HG02571 (cell line): ENCODE measurements at regions not wholly inside any gene's neighbourhood (a gene's known extent, or its start where the extent isn't known, plus 50 kb on each side); places are given as distances from the start of the nearest gene placed in this dataset.
"Not testable (repeated sequence)": the region's sequence is repeated elsewhere in the genome, so short reads cannot be mapped to it uniquely, and the experiment has no call there.

Experiments
- ATAC-seq: cut with Tn5 transposase; IDR thresholded peaks from one replicate; pipeline ENCODE4 v1.9.1; 2021; ENCODE audit warnings: mild to moderate bottlenecking, moderate library complexity; ENCODE audit not compliant: unreplicated experiment

DNA sequence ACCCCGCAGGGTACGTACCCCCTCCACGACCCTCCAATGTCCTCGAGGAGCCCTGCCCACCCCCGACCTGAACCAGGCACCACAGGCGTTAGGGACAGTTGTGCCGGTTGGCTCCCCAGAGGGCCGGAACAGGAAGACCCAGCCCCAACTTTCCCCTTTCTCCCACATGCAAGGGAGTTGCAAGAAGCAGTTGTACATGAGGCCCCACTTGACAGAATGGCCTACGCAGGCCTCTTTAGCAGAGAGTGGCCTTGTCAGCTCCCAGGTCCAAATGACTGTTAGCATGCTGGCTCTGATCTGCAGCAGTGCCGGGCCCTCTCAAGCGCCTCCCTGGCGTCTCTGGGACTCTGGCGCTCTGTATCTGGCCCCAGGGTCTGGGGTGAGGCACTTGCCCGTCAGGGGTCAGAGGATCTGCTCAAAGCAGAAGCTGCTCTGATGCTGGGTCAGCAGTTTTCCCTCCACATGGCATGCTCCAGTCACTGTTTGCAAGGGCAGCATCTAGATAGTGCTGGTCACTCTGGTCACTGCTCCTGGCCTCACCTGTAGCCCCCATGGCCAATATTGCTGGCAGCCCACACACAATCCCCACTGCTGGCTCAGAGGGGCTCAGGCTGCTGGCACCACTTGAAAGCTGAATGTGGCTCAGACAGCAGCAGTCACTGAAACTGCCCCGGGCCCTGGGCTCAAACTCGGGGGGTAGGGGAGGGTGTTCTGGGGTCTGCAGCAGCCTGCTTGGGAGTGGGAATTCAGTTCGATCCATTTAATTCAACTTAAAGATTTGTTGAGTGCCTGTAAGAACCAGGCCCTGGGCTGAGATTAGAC lies 254.5 kb downstream of the FAM43A start:
- no peak for ATAC-seq

DNA sequence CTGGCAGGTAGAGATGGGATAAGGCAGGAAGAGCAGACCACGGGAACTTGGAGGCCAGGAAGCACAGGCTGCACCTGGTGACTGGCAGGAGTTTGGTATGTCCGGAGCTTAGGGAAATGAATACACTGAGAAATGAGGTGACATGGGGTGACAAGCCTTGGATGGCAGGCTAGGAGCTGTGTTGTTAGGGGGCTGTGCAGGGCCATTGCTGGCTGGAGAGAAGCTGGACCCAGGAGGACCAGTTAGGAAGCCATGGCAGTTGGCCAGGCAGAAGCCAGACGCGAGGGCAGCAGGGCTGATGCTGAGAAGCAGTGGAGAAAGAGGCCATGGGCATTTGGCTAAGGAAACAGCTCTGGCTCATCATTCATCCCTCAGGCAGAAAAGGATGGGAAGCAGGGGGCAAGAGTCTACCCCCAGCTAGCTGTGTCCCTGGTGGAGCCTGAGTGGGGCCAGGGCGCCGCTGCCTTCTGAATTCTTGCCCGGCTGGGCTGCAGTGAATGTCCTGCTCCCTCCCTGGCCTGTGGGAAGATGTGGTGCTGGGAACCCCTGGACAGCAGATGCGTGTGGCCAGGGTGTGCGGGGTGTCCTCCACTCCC lies 255.8 kb downstream of the FAM43A start:
- ATAC-seq: no peak

DNA sequence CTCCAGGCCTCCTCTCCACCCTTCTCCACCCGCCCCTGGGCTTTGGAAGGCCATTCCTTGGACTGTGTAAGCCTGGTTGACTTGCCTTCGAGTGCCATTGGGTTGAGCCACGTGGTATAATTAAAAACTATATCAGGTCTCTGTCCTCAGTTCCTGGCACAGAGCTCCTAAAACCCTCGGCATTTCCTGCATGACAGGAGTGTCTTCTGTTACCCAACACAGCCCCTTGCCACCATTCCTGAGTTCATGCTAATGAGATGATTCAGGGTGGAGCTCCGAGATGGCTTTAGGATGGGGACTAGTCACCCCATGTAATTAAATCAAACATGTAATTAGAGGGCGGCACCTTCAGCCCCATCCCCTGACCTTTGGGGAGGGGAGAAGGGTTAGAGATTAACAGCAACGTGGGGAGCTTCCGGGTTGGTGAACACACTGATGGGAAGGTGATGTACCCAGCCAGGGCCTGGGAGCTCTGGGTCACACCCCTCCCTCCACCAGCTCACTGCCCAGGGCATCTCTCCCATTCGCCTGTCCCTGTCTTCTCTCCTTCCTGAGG lies 256.4 kb downstream of the FAM43A start:
- ATAC-seq: no peak

DNA sequence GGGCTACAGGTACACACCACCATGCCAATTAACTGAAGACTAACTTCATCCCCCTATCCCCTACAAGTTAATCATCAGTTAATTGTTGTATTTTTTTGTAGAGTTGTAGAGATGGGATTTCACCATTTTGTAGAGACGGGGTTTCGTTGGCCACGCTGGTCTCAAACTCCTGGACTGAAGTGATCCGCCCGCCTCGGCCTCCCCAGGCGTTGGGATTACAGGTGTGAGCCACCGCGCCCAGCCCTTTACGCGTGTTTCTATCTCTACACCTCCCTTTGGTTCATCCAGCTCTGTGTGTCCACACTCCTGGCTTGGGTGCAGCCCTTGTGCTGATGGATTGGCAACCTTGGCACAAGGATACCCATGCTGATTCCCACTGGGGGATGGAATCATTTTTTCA lies 258.8 kb downstream of the FAM43A start:
- no peak for ATAC-seq

DNA sequence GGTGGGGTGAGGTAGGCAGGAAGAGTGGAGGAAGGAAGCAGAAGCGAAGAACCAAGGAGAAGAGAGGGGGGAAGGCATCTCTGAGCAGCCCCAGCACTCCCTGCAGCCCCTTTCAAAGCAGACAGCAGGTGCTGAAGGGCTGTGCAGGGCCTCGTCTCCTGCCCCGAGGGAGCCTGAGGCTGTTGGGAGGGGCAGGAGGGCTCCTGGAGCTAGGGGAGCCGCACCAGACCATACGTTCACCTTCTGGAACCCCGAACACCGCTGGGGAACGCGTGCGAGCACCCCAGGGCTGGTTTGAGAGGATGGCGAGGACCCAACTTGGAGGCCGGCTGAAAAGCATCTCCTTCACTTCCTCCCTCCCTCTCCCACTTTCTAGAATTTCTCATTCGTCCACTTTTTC lies 259.8 kb downstream of the FAM43A start:
- ATAC-seq: no peak

DNA sequence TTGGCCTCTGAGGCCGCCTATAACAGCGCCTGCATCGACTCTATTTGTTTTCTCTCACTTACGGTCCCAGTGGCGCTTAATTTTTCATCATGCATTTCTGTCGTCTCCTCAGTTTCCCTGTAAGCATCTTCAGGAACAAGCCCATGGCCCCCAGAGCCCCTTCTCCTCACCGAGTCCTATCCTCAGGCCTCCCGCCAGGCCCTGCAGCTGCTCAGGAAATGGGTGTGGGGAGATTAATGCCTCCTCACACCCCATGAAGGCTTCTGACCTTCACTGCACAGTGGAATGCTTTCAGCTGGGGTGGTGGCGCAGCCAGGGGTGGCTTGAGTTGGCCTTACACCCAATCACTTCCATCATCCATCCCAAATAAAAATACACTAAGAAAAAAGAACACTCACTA lies 260.4 kb downstream of the FAM43A start:
- no peak for ATAC-seq

DNA sequence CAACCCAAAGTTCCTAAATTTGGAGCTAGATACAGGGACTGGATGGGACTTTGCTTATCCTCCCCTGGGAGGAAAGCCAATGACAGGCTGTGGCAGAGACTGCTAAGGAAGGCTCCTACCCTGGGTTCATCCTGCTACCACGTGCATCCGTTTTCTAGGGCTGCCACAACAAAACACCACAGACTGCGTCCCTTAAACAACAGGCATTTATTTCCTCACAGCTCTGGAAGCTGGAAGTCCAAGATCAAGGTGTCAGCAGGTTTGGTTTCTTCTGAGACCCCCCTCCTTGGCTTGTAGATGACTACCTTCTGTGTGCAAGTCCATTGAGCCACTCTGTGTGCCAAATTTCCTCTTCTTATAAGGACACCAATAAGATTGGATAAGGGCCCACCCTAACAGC lies 263.9 kb downstream of the FAM43A start:
- no peak for ATAC-seq

DNA sequence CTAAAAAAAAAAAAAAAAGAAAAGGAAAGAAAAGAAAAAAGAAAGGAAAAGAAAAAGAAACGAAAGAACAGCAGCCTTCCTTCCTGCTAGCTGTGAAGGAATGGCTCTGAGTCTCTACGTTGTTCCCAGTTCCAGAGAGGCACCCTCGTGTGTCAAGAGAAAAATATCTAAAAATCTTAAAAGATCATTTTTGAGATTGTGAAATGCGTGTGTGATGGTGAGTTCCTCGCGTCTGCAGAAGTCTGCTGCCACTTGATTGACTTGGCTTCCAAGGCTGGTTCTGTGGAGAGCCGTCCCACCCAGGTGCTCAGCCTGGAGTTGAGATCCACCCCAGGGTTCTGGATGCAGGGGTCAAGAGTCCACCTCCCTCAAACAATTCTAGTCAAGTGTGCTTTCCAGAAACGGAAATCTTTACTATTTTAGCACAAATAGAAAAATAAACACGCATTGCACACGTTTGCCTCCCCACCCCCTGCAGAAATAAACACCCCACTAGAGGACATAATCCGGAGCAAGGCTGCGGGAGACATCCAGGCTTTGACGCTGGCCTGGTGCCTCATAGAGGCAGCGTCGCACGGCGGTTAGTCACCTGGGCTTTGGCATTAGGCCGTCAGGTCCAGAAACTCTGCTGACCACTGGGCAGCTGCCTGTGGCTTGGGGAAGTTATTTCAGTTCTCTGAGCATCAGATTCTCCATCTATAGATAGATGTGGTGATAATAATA lies 265.4 kb downstream of the FAM43A start:
- no peak for ATAC-seq

DNA sequence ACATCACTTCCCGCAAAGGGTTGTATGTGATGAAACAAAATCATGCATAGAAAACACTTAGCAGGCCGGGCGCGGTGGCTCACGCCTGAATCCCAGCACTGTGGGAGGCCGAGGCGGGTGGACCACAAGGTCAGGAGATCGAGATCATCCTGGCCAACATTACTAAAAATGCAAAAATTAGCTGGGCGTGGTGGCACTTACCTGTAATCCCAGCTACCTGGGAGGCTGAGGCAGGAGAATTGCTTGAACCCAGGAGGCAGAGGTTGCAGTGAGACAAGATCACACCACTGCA lies 265.9 kb downstream of the FAM43A start:
- ATAC-seq: not testable (repeated sequence)

DNA sequence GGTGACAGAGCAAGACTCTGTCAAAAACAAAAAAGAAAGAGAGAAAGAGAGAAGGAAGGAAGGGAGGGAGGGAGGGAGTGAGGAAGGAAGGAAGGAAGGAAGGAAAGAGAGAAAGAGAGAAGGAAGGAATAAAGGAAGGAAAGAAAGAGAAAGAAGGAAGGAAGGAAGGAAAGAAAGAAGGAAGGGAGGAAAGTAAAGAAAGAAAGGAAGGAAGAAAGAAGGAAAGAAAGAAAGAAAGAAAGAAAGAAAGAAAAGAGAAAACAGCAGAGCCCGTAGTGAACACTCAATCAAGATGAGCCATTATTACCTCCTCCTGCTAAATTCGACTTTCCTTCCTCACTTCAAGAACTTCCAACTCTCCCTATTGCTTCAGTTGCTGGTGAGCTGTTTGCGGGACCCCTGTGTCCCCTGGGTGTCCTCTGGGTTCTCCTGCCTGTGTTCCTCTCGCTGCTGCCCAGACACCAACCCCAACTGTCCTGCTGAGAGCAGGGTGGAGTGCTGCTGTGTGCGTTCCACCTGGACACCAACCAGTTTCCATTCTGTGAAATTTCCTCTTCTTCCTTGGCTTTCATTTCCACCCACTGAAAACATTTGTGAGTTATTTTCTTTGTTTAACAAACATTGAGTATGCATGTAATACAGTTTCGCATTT lies 266.4 kb downstream of the FAM43A start:
- no peak for ATAC-seq

DNA sequence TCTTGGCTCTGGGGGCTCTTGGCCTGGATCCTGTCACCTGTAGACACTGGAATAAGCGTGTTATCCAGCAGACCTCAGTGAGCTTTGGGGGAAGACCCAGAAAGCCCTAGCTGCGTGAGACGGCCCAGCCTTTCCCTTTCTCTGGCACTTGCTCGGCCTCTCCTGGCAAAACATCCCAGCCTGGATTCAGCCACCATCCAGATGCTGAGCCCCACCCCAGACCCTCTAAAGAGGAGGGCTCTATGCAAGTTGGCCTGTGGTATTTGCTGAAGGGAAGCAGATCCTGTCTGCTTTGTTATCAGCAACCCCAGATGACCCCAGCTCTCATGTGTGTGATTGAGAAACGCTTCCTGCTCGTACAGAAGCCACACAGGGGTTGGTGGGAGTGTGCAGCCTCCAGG lies 267.2 kb downstream of the FAM43A start:
- no peak for ATAC-seq

DNA sequence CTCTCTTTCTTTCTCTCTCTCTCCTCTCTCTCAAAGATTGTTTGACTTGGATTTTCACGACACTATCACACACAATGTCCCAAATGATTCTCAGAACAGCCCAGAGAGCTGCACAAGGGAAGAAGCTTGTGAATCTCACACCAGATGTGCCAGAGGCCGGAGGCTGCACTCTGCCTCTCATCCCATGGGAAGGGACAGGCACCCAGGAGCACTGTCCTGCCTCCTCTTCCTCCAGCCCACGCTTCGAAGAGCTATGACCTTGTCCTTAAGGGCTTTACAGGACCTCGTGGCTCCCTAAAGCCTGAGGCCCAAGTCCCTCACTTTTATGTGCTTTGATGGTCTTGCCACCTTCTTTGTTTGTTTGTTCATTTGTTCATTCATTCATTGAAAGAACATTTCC lies 267.6 kb downstream of the FAM43A start:
- ATAC-seq: no peak

DNA sequence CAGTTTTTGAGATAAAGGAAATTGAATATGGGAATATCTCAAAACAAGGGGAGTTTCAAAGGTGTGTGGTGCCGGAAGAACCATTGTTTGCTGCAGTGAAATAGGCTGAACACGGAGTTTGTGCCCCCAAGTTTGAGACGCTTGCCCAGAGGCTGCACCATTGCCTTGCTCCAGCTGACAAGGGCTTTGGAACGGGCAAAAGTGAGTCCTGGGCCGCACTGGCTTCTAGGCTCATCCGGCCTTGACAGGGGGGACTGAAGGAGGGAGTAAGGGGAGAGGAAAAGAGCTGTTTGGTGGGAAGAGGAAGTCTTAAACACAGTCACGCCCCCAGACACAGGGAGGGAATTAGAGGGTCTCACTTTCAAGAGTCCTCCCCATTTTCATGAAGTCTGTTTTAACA lies 269.9 kb downstream of the FAM43A start:
- no peak for ATAC-seq

DNA sequence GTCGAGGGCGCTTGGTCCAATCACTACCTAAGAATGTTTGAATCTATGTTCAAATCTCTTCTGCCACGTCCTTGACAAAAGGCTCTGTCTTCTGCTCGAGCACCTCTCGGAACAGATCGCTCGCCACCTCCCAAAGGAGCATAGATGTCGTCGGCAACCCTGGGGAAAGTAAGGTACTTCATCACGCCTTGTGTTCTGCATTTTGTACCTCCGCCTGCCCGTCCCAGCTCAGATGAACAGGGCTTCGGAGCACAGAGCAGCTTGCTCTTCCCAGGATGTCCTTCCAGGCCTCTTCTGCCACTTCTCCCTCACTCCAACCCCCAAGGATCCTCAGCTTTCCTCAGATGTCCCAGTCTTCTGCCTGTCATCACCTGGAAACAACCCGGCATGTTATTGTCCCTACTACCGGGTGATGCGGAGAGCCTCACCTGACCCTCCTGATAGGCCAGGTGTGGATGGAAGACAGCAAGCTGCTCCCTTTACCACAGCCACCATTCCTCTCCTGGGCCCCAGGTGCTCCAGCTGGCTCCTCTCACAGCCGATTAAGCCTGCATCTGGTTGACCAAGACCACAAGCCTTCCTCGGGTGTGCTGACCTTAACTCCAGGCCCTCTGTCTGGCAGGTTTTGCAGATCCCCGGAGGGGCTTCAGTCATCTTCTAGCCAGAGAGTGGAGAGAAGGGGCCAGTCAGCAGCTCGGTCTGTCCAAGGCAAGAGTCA lies 270.5 kb downstream of the FAM43A start:
- ATAC-seq: no peak

DNA sequence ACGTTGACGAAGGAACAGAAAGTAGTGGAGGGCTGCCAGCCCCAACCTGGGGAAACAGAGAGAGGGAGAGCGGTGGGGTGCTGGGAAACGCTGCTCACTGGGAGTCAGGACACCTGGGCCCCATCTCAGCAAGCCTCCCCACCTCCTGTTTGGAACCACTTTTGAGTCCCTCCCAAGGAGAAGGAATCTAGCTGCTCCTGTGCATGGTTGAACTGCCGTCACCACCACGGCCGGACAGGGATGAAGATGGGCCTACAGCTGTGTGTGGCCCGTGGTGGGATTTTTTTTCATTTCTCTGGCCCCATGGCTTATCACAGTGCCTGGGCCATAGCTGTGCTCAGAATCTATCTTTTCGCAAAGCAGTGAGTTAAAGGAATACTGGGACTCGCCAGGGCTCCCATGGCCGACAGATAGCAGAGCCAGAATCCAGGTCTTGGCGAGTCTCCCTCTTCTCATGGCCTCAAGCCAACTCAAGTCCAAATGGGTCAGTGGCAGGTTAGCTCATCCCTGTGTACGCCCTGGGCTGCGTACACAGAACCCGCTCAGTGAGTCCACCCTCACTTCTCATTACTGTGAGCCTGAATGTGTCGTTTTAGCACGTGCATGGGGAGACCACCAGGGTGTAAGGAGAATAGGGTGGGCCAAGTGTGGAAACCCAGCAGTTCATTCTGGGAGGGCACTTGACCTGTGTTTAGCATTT lies 271.2 kb downstream of the FAM43A start:
- ATAC-seq: no peak

DNA sequence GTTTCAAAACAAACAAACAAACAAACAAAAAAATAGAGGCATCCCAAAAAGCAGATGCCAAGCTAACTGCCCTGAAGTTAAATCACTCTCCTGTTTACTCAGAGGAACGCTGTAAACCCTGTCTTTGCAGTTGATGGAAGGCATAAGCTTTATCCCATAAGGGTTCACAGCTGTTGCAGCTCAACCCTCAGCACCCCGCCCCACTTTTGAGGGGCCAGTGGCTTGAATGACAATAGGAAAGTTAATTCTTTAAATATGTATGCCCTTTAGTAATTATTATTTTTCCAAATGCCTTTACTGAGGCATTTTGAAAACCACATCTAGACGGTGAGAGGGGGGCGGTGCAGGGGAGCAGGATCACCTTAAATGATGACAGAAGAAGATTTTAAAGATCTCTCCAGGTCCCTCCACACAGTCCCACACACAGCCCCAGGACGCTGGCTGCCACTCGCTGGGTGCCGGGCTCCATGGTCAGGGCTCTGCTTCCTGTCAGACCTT lies 272.1 kb downstream of the FAM43A start:
- no peak for ATAC-seq

DNA sequence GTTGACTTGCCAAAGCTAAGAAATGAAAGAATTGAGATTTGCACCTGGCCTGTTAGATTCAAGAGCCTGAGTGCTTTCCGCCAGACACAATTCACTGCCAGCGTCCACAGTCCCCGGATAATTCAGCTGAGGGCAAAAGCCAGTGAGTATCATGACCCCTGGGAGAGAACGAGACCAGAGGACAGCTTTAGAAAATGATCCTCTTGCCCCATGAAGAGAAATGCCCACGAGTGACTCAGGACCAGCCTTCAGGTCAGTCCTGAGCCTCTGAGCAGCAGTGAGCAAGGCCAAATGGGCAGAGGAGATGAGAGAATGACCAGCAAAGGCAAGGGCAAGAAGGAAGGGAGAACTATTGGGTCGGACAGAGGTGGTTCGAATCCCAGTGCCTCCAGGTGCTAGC lies 273.5 kb downstream of the FAM43A start:
- no peak for ATAC-seq

DNA sequence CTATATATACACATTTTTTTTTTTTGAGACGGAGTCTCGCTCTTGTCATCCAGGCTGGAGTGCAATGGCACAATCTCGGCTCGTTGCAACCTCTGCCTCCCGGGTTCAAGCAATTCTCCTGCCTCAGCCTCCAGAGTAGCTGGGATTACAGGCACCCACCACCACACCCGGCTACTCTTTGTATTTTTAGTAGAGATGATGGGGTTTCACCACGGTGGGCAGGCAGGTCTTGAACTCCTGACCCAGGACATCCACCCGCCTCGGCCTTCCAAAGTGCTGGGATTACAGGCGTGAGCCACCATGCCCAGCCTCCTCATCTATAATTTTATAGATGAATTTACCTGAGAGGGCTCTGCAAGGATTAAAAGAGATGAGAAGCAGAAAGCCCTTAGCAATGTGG lies 274.0 kb downstream of the FAM43A start:
- not testable (repeated sequence) for ATAC-seq

DNA sequence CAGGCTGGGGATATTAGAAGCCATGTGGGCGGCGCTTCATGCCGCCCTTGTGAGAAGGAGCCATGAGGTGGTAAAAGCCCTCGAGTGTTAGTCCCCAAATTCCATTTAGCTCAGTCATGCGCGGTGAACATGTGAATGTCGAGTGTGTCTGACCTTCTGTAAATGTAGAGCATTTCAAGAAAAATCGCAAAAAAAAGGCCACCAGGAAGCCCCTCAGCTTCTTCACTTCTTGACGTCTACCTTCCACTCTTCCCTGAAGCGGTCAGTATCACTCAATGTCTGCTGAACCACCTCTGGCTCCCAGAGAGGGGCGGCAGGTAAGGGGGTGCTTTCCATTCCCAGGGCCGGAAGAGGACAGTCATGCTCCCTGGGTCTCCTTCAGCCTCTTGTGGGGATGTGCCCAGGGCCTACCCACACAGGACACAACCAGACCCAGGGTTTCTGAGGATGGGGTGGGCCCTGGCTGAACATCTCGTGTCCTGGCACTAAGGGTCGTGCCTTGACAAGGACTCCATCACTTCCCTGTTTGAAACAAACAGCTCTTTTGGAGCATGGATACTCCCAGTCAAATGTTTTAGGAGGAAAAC lies 274.9 kb downstream of the FAM43A start:
- ATAC-seq: no peak

DNA sequence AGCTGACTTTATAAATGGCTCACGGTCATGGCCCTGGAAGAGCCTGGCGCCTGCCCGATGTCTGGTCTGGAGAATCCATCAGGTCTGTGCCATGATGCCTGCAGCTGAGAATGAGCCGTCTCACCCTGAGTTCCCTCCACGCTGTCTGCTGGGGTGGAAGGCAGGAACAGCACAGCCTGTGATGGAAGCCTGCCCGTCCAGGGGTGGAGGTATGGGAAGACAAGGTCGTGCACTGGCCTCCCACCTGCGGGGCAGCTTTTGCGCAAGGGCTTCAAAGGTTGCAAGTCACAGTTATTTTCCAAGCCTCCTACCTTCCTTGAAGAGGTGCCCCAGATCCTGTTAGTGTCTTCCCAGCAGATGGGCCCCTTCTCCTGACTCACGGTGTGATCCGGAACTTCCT lies 275.5 kb downstream of the FAM43A start:
- ATAC-seq: no peak
